ENCODE measurements at regions not wholly inside any gene's neighbourhood (a gene's known extent, or its start where the extent isn't known, plus 50 kb on each side); places are given as distances from the start of the nearest gene placed in this dataset.

- no peak for TF ChIP-seq GATA2 (IDR thresholded peaks at IDR 0.05; ENCODE audit: low read depth, low read length)
- no peak for TF ChIP-seq GATA3 (IDR thresholded peaks at IDR 0.05; ENCODE audit: low read depth, low read length)
Observed at GRCh38 chr6:25084508-25084833, 148.7 kb upstream of the RIPOR2 start.

GRCh38 chr6:25085756-25086155 is 150.0 kb upstream of the RIPOR2 start:
- TF ChIP-seq GATA2 (IDR thresholded peaks at IDR 0.05; ENCODE audit: low read depth, low read length) (no peak), GATA3 (IDR thresholded peaks at IDR 0.05; ENCODE audit: low read depth, low read length) (no peak)

- TF ChIP-seq GATA3 (IDR thresholded peaks at IDR 0.05; ENCODE audit: low read depth, low read length) (no peak), GATA2 (IDR thresholded peaks at IDR 0.05; ENCODE audit: low read depth, low read length) (no peak)
Observed at GRCh38 chr6:25086500-25087091, 150.8 kb upstream of the RIPOR2 start.

- no peak for TF ChIP-seq GATA2 (IDR thresholded peaks at IDR 0.05; ENCODE audit: low read depth, low read length)
- TF ChIP-seq GATA3 (IDR thresholded peaks at IDR 0.05; ENCODE audit: low read depth, low read length), result no peak
Observed at GRCh38 chr6:25088513-25088912, 152.8 kb upstream of the RIPOR2 start.

GRCh38 chr6:25089442-25089841 is 153.7 kb upstream of the RIPOR2 start:
- TF ChIP-seq GATA2 (IDR thresholded peaks at IDR 0.05; ENCODE audit: low read depth, low read length), result no peak
- no peak for TF ChIP-seq GATA3 (IDR thresholded peaks at IDR 0.05; ENCODE audit: low read depth, low read length)

GRCh38 chr6:25094726-25095125 is 159.0 kb upstream of the RIPOR2 start:
- TF ChIP-seq GATA3 (IDR thresholded peaks at IDR 0.05; ENCODE audit: low read depth, low read length), result no peak
- TF ChIP-seq GATA2 (IDR thresholded peaks at IDR 0.05; ENCODE audit: low read depth, low read length), result no peak

GRCh38 chr6:25100288-25100687 is 164.5 kb upstream of the RIPOR2 start:
- TF ChIP-seq GATA2 (IDR thresholded peaks at IDR 0.05; ENCODE audit: low read depth, low read length), result no peak
- no peak for TF ChIP-seq GATA3 (IDR thresholded peaks at IDR 0.05; ENCODE audit: low read depth, low read length)

- TF ChIP-seq GATA3 (IDR thresholded peaks at IDR 0.05; ENCODE audit: low read depth, low read length) (no peak), GATA2 (IDR thresholded peaks at IDR 0.05; ENCODE audit: low read depth, low read length) (no peak)
Observed at GRCh38 chr6:25103603-25104002, 167.8 kb upstream of the RIPOR2 start.

- no peak for TF ChIP-seq GATA3 (IDR thresholded peaks at IDR 0.05; ENCODE audit: low read depth, low read length)
- no peak for TF ChIP-seq GATA2 (IDR thresholded peaks at IDR 0.05; ENCODE audit: low read depth, low read length)
Observed at GRCh38 chr6:25105070-25105925, 169.5 kb upstream of the RIPOR2 start.

- TF ChIP-seq GATA2 (IDR thresholded peaks at IDR 0.05; ENCODE audit: low read depth, low read length) (no peak), GATA3 (IDR thresholded peaks at IDR 0.05; ENCODE audit: low read depth, low read length) (no peak)
Observed at GRCh38 chr6:25107218-25107617, 171.5 kb upstream of the RIPOR2 start.

GRCh38 chr6:25111782-25112181 is 167.4 kb upstream of the CARMIL1 start:
- TF ChIP-seq GATA2 (IDR thresholded peaks at IDR 0.05; ENCODE audit: low read depth, low read length) (no peak), GATA3 (IDR thresholded peaks at IDR 0.05; ENCODE audit: low read depth, low read length) (no peak)

GRCh38 chr6:25112322-25112773 is 166.8 kb upstream of the CARMIL1 start:
- no peak for TF ChIP-seq GATA3 (IDR thresholded peaks at IDR 0.05; ENCODE audit: low read depth, low read length)
- TF ChIP-seq GATA2 (IDR thresholded peaks at IDR 0.05; ENCODE audit: low read depth, low read length), result no peak

GRCh38 chr6:25113436-25113835 is 165.7 kb upstream of the CARMIL1 start:
- TF ChIP-seq GATA3 (IDR thresholded peaks at IDR 0.05; ENCODE audit: low read depth, low read length) (no peak), GATA2 (IDR thresholded peaks at IDR 0.05; ENCODE audit: low read depth, low read length) (no peak)

- no peak for TF ChIP-seq GATA3 (IDR thresholded peaks at IDR 0.05; ENCODE audit: low read depth, low read length)
- no peak for TF ChIP-seq GATA2 (IDR thresholded peaks at IDR 0.05; ENCODE audit: low read depth, low read length)
Observed at GRCh38 chr6:25118038-25118437, 161.1 kb upstream of the CARMIL1 start.

- TF ChIP-seq GATA3 (IDR thresholded peaks at IDR 0.05; ENCODE audit: low read depth, low read length) (no peak), GATA2 (IDR thresholded peaks at IDR 0.05; ENCODE audit: low read depth, low read length) (no peak)
Observed at GRCh38 chr6:25121186-25121585, 158.0 kb upstream of the CARMIL1 start.
